GM20000 (cell line): ENCODE measurements at regions not wholly inside any gene's neighbourhood (a gene's known extent, or its start where the extent isn't known, plus 50 kb on each side); places are given as distances from the start of the nearest gene placed in this dataset.

Experiments
- DNase-seq: peaks from one replicate; pipeline ENCODE4 v3.0.0; 2012; ENCODE audit warnings: low spot score
- CTCF ChIP-seq: IDR thresholded peaks from 2 replicates; pipeline ENCODE4 v1.5.1; 2012; ENCODE audit warnings: mild to moderate bottlenecking, control low read depth; ENCODE audit errors: extremely low read depth, missing control alignments

- TF ChIP-seq CTCF = no peak
- DNase-seq = no peak
Observed at GRCh38 chr10:6637053-6637452, 57.0 kb upstream of the PRKCQ start.

GRCh38 chr10:6635784-6636183 lies 55.7 kb upstream of the PRKCQ start:
- no peak for DNase-seq
- no peak for TF ChIP-seq CTCF
